GM04503 (cell line): ENCODE measurements at regions not wholly inside any gene's neighbourhood (a gene's known extent, or its start where the extent isn't known, plus 50 kb on each side); places are given as distances from the start of the nearest gene placed in this dataset.
"Not testable (repeated sequence)": the region's sequence is repeated elsewhere in the genome, so short reads cannot be mapped to it uniquely, and the experiment has no call there.

ENCODE experiments used
- DNase-seq: peaks from one replicate; pipeline ENCODE4 v3.0.0-alpha.2; 2012; ENCODE audit warnings: low read depth

DNA sequence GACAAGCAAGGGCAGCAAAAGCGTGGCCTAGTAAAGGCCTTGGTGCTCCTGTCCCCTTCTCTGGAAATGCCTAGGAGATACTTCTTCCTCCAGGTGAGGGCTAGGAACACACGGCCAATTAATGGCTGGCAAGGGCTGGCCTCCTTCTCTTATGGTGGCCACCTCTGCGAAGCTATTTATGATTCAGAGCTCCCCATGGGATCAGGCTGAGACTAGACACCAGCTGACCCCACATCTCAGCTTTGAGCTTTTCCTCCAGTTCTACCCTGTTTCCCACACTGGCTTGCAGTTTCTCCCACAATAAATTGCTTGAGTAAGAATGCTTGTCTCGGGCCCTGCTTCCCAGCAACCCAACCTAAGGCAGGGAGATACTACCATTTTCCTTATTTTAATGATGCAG is 53.7 kb downstream of the CAMK2N1 start:
- no peak for DNase-seq

DNA sequence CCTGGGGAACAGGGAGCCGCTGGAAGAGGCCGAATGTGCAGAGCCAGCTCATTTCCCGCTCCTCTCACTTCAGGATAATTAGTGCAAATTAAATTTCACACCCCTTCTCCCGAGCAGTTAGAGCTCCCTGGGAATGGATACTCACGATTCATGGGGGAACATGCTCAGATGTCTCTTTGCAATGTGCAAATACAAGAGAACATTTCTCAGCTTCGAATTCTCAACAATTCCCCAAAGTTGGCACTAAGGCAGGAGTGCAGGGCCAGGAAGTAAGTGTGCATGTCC is 54.9 kb downstream of the CAMK2N1 start:
- no peak for DNase-seq

DNA sequence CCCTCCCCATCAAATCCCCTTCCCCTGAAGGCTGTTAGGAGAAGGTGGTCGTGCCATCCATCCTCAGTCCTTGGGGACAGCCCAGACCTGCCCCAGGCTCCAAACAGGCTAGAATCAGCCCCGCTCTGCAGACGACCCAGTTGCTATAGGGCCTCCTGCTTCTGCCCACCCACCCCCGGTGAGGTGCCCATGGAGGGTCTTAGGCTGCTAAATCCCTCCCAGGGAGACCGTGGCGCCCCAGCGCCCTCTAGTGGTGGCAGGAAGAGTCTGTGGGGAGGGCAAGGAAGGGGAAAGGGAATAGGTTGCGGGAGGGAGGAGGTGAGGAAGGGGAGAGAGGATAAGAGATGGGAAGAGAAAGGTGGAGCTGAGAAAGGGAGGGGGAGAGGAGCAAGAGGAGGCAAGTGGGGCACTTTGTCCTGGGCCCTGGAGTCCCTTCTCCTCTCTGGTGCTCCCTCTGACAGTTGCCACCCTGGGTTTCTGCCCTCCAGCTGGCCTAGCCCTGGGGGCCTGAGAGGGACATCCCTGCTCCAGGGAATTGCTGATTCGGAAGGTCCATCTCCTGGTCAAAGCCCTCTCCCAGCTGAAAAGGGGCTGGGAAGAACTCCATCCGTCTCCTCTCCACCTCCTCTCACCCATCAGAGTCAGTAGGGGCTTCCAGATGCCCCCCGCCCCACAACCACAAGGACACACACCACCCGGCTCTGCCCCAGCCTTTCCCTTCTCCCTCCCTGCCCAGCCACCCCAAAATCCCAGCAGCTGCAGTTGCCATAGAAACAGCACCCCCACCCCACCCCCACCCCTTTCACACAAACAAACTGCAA is 55.4 kb downstream of the CAMK2N1 start:
- no peak for DNase-seq

DNA sequence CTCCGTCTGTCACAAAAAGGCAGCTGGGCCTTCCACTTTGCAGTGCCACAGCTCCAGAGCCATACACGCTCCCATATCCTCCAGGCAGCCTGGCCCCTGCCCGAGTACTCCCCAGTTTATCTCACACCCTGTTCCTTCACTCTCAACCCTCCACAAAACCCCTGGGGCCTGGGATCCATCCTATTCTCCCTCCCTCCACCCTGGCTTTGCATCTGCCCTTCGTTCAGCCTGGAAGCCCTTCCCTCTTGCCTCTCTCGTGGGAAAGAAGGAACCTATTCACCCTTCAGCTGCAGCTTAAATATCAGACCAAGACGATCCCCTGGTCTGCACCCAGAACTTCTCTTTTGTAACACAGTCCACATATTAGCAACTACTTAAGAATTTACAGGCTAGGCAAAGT is 56.7 kb downstream of the CAMK2N1 start:
- DNase-seq = no peak

DNA sequence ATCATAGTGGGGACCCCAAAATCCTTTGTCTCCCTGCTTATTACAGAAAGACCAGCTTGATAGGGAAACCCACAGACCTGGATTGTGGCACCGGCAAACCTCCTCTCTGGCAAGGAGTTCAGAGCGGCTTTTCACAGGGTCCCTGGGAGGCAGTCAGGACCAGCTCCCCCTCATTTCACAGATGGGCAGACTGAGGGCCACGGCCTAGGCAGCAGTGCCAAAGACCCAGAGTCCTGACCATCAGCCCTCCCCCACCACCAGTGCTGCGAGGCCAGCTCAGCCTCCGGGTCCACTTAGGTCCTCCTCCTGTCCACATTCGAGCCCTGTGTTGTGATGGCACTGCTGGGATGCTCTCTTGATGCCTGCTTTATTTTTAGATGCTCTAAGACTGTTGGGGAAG is 57.2 kb downstream of the CAMK2N1 start:
- no peak for DNase-seq

DNA sequence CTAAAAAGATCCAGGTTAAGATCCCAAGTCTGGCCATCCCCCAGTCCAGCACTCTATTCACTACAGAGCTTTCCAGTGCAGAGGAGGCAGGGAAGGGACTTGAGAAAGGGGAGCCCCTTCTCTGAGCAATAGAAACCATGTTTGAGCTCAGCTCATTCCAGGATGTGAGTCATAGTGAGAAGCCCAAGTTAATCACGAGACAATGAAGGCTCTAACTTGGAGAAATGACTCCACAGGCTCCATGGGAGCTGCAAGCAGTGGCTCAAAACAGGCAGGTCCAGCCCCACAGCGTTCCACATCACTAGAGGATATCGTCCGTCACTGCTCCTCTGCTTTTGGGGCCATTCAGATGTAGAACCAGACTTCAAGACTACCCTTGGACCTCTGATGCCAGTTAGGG is 59.1 kb downstream of the CAMK2N1 start:
- DNase-seq = peak; percentile 80

DNA sequence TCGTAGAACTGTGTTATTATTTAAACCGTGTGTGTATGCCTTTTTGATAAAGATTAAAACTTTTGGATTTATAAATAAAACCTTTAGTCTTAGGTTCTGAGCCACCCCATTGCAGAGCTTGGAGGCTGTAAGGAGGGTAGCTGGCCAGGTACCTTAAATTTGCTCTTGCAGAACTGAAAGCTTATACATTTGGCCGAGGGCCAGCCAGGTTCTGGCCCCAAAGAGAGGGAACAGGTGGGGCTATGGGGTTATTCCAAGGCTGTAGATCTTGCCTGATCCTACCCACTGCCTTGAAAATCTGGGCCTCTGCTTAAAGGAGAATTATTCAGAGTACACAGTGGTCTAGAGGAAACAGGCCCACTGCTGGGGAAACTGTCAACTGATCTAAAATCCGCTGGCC is 59.6 kb downstream of the CAMK2N1 start:
- DNase-seq = no peak

DNA sequence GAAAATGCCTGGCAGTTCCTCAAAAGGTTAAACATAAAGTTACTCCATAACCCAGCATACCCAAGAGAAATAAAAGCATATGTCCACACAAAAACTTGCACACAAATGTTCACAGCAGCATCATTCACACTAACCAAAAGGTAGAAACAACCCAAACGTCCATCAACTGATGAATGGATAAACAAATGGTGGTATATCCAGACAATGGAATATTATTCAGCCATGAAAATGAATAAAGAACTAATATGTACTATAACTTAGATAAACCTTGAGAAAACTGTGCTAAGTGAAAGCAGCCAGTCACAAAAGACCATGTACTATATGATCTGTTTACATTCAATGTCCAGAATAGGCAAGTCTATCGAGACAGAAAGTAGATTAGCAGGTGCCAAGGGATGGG is 60.4 kb downstream of the CAMK2N1 start:
- DNase-seq = no peak

DNA sequence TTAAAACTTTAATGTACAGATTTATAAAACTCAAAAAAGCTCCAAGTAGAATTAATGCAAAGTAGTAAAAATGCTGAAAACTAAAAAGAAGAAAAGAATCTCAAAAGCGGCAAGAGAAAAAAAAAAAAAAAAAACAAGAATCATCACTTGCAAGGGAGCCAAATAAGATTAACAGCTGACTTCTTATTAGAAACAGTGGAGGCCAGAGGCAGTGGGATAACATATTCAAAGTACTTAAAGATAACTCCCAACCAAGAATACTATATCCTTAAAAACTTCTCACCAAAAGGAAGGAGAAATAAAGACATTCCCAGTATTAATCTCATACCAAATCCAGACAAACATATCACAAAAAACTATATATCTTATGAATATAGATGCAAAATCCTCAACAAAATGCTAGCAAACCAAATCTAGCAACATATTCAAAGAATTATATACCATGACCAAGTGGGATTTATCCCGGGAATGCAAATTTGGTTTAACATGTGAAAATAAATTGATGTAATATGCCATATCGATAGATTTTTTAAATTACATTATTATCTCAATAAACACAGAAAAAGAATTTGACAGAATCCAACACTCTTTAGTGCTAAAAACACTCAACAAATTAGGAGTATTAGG is 62.7 kb downstream of the CAMK2N1 start:
- no peak for DNase-seq

DNA sequence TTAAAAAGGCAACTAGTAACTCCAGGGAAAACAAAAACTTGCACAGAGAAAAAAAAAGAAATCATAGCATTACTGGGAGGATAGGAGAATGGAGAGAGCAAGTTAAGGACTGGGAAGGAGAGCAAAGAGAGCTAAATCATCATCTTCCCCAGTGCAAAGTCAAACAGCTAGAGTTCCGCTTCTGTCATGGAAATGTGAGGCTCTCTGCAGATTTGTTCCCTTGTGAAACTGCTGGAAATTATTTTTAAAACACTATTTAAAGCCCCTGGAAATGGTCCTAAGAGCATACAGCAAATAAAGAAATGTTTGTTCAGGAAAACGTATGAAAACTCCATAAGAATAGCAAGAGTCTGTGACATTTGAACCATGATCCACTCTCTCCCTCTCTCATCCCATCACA is 64.6 kb downstream of the CAMK2N1 start:
- no peak for DNase-seq

DNA sequence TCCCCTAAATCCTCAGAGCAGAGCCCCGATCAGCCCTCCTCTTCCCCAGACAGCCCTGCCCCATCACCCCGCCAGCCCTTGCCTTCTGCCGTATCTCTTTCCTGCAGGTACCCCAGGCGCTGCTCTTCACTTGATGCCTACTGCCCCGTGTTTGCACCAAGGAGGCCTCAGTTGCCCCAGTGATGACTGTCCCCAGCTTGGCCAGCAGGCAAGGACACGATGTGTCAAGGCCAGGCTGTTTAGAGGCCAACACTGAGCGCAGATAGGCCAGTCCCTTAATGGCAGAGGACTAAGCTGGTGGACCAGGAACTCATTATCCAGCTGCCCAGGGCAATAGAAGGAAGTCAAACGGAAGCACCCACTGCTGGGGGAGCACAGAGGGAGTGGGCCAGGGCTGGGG is 68.4 kb downstream of the CAMK2N1 start:
- no peak for DNase-seq

DNA sequence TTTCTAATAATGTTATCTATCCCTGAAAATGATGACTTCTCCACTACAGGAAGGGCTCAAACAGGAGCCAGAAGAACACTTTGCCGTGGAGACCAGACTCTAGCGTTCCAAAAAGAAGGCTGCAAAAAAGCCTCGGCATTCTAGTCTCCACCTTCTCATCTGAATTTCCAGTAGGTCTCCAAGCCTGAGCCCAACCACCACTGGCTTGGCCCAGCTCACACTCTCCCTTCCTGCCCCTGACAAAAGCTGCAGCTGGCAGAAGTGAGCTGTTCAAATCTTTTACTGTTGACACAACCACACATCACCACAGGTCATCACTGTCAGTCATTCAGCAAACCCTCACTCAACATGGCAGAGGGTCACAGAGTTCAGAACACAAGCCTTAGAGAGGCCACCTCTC is 69.3 kb downstream of the CAMK2N1 start:
- no peak for DNase-seq

DNA sequence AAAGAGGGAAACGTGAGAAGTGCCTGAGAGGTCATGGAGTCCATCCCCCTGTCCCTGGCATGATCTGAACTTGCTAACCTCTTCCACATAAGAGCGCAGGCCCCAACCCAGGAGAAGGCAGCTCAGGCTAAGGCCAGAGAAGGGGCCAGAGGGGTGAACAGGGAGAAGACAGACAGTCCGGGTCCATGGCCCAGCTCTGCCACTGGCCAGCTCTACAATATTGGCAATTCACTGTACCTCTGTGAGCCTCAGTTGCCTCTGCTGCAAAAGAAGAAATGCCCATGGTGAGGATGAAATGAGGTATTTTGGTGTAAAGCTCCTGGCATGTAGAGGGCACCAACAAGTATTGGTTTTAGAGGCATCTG is 72.3 kb downstream of the CAMK2N1 start:
- no peak for DNase-seq

DNA sequence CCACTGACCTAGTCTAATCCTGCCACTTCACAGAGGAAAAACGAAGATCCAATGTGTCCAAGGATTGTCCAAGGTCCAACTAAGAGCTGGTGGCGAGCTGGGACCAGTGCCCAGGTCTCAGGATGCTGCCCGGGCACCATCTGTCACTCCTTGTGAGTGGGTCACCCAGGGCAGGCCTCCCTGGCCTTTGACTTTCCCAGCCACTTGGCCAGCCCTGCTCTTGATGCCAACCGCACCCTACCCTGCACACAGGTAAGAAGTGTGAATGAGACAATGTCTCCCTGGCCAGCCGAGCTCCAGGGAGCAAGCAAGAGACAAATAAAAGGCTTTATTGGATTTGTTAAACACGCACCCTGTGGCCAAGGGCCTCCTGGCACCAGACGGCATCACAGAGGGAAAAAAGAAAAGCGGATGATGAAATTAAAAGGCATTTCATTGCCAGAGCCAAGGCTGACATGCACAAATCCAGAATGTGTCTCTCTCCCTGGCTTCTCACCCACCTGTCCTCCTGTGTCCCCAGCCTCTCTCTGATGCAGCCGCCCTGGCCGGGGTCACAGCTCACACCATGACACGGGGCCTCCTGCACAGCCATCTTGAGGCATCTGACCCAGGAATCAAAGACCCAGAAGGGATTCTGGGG is 72.8 kb downstream of the CAMK2N1 start:
- DNase-seq = no peak

DNA sequence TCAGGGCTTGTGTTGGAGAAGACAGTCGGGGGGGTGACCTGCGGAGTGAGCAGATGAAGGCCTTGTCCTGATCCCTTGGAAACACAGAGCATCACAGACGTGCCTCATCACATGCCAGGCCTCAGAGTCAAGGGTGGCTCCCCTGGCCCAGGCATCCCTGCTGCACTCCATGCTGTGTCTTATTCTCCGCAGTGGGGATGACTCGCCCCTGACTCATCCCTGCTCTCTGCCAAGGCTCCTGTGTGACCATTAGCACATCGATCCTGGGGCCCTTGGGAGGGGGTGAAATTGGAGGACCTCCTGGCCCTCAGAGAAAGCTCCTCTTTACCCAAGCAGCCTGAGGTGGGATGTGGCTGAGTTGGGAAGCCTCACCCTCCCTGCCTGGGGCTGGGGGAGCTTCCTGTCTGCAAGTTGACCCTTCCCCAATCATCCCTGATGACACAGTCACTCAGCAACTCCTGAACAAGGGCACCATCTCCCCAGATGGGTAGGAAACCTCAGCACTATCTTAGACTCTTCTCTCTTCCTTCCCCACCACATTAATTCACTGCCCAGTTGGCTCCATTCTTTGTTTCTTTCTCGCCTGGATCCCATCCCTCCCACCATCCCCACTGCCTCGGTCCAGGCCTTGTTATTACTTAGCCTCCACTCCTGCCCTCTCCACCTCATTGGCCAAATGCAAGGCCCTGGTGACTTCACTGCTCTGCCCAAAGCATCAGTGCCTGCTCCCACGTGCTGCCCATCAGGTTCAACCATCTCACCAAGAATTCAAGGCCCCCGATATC is 74.6 kb downstream of the CAMK2N1 start:
- peak; percentile 88 for DNase-seq

DNA sequence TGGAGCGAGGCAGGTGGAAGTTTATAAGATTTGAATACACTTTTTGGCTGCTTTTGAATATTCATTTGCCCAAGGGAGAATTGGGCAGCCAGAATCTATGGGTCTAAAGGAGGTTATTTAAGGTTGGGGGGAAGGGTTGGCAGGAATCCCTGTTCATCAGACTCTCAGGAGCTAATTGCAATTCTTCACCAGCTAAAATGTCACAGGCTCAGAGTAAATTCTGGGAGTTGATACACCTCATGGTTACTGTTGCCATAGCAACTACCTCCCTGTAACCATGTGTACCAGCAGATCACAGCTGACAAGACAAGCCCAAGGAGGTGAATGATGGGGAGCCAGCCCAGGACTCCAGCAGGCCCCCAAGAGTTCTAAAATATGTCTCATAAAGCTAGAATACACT is 75.5 kb downstream of the CAMK2N1 start:
- no peak for DNase-seq

DNA sequence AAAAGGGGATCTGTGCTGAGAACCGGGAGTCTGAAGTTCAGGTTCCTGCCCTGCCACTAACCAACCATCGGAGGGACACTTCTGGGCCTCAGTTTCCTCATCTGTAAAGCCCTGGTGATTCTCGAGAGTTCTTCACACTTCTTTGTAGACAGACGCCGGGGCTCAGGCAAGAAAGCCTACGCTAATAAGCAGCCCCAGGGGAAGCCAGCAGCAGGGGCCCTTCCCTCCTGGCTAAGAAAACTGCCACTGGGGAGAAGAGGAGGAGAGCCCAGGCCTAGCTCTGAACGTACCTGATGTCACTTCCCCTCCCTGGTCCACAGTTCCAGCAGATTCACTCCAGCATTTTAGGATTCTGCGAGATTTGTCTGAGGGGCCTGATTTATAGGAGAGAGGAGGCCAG is 76.0 kb downstream of the CAMK2N1 start:
- no peak for DNase-seq

DNA sequence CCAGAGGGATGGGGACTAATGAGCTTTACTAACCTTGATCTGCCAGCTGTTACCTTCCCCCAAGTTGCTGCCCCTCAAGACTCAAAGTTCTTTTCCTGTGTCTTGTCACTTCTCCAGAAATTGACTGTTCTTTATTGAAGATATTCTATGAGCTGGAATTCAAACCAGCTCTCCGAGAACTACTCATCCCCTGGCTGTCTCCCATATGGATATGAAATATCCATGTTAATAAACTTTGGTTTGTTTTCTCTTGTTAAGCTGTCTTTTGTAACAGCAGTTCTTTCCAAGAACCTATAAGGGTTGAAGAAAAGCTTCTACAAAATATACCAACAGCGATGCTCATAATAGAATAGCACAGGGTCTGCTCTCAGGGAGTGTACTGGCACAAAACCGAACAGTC is 77.0 kb downstream of the CAMK2N1 start:
- no peak for DNase-seq

DNA sequence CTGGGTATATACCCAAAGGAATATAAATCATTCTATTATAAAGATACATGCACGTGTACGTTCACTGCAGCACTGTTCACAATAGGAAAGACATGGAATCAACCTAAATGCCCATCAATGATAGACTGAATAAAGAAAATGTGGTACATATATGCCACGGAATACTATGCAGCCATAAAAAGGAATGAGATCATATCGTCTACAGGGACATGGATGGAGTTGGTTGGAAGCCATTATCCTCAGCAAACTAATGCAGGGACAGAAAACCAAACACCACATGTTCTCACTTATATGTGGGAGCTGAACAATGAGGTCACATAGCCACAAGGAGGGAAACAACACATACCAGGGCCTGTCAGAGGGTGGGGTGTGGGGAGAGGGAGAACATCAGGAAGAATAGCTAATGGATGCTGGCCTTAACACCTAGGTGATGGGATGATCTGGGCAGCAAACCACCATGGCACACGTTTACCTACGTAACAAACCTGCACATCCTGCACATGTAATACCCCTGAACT is 77.8 kb downstream of the CAMK2N1 start:
- DNase-seq = not testable (repeated sequence)

DNA sequence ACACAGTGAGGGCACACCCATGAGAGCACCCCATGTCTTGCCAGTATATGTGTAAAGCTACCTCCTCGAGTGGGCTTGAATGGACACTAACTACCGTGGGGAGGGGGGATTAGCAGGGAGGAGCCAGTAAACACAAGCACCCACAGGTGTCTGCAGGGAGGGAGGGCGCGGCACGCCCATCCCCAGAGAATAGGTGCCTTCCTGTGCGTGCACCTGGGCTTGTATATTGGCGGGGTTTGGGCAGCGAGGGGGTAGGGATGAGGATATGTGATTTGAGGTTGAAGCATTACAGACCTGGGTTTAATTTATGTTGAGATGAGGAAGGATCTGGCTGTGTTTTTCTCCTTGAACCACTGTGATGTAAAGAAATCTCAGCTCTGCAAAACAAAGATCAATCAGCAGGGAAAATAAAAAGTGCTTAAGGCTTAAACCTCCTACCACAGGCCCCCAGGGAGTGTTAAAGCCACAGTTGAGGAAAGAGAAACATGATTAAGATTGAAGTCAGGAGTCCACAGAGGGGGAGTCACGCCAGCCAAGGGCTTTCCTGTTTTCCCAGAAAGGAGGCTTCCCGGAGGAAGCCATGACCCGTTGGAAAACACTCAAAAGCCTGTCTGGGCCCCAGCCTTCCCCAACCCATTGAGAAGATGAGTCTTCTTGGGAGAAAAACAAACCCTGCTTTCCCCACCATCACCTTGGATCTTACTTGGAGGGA is 80.0 kb downstream of the CAMK2N1 start:
- peak; percentile 56 for DNase-seq

DNA sequence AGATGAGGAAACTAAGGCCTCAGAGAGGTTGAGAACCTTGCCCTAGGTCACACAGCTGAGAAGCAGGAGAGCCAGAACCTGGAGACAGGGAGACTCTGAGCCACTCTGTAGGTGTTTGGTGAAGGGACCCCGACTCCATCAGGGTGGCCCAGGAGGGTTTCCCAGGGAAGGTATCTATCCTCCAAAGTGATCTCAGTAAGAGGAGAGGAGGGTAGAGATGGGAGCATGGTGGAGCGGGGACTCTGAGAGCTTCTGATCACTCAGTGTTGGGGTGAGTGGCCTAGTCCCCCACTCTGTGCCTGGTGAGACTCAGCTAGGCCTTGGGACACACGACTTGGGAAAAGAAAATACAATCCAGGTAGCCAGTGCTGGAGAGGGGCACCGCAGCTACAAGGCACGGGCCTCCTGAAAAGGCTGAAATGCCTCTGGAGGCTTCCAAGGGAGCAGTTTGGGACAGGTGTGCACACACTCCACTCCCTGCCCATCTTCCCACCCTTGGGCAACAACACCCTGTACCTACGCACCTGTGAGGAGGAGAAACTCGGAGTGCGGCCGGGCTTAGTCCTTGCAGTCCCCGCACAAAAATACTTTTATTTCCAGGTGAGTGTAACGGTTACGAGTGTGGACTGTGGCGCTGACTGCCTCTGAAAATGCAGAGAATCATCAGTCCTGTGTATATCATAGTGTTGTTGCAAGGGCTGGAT is 80.8 kb downstream of the CAMK2N1 start:
- DNase-seq = no peak
